ENCODE measurements at regions not wholly inside any gene's neighbourhood (a gene's known extent, or its start where the extent isn't known, plus 50 kb on each side); places are given as distances from the start of the nearest gene placed in this dataset.

- TF ChIP-seq CTCF (IDR thresholded peaks at IDR 0.05; ENCODE audit: low read depth, low read length), result no peak
- H3K4me3 ChIP-seq (replicated peaks in 1 of 2; ENCODE audit: low read depth in 2 of 2, low read length in 2 of 2), result no peak overlapping the region
- no peak for DNase-seq (ENCODE audit: low read depth in 2 of 2)
These were observed 369.9 kb downstream of the LPIN1 start for GRCh38 chr2:12116228-12116750.

GRCh38 chr2:12119841-12120240 lies 373.4 kb downstream of the LPIN1 start:
- no peak overlapping the region for H3K4me3 ChIP-seq (replicated peaks in 1 of 2; ENCODE audit: low read depth in 2 of 2, low read length in 2 of 2)
- peak; percentile 41 to 72 for DNase-seq (ENCODE audit: low read depth in 2 of 2)
- TF ChIP-seq CTCF (IDR thresholded peaks at IDR 0.05; ENCODE audit: low read depth, low read length), result no peak

GRCh38 chr2:12120281-12121150 lies 374.1 kb downstream of the LPIN1 start:
- peak; percentile 70 to 92 for DNase-seq (ENCODE audit: low read depth in 2 of 2)
- no peak for TF ChIP-seq CTCF (IDR thresholded peaks at IDR 0.05; ENCODE audit: low read depth, low read length)
- no peak overlapping the region for H3K4me3 ChIP-seq (replicated peaks in 1 of 2; ENCODE audit: low read depth in 2 of 2, low read length in 2 of 2)

- no peak overlapping the region for H3K4me3 ChIP-seq (replicated peaks in 1 of 2; ENCODE audit: low read depth in 2 of 2, low read length in 2 of 2)
- no peak for TF ChIP-seq CTCF (IDR thresholded peaks at IDR 0.05; ENCODE audit: low read depth, low read length)
- no peak for DNase-seq (ENCODE audit: low read depth in 2 of 2)
These were observed 378.4 kb downstream of the LPIN1 start for GRCh38 chr2:12124790-12125189.

- TF ChIP-seq CTCF (IDR thresholded peaks at IDR 0.05; ENCODE audit: low read depth, low read length), result no peak
- no peak overlapping the region for H3K4me3 ChIP-seq (replicated peaks in 1 of 2; ENCODE audit: low read depth in 2 of 2, low read length in 2 of 2)
- peak in 1 of 2 donors; percentile 10 for DNase-seq (ENCODE audit: low read depth in 2 of 2)
These were observed 379.9 kb downstream of the LPIN1 start for GRCh38 chr2:12126318-12126717.

GRCh38 chr2:12127638-12128037 lies 381.2 kb downstream of the LPIN1 start:
- H3K4me3 ChIP-seq (replicated peaks in 1 of 2; ENCODE audit: low read depth in 2 of 2, low read length in 2 of 2), result no peak overlapping the region
- TF ChIP-seq CTCF (IDR thresholded peaks at IDR 0.05; ENCODE audit: low read depth, low read length), result no peak
- no peak for DNase-seq (ENCODE audit: low read depth in 2 of 2)

All from cardiac fibroblast (primary cell).